SKM-1 treated with dmso at 0.1 percent for 144 hours (cell line): ENCODE measurements at regions not wholly inside any gene's neighbourhood (a gene's known extent, or its start where the extent isn't known, plus 50 kb on each side); places are given as distances from the start of the nearest gene placed in this dataset.
"Not testable (repeated sequence)": the region's sequence is repeated elsewhere in the genome, so short reads cannot be mapped to it uniquely, and the experiment has no call there.

Source experiments
- DNase-seq: peaks from one replicate; lab custom pipeline; 2025; ENCODE audit not compliant: unreplicated experiment; lab: John Stamatoyannopoulos, UW

DNA sequence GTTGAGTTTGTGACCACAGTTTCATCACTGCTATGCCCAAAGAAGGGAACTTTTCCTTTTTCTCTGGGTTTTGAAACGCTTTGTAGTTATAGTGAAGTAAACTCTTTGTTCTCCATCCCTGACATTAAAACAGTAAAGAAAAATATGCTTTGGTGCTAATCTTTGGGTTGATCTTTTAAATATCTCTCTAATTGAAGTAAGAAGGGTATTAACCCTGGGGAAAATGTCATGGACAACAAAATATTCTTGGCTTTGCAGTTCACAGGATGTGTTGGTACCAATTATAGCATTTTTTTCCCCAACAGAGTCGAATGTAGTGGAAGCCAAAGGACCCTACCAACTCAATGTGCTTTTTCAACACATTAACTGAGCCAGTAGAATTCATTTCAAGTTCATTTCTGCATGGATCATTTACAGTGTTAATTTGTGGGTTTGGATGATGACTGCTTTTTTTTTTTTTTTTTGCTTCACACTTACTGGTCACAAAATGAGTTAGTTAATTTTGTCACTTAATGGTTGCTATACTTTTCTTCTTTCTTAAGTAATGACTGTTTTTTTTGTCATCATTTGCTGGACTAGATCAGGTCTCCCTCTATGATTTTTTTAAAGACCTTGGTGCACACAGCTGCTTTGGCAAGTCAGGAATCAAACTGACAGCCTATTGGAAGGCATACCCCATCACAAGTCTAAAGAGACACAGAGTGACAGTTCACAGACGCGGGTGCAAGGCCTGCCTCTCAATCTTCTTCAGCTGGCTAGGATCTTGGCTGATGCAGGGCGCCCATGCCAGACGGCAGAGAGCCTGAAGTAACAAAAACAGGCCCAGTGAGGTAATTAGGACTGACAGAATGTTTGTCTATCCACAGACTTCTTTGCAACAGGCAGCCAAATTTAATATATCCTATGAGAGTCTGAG lies 98.8 kb upstream of the MMADHC start:
- no peak for DNase-seq

DNA sequence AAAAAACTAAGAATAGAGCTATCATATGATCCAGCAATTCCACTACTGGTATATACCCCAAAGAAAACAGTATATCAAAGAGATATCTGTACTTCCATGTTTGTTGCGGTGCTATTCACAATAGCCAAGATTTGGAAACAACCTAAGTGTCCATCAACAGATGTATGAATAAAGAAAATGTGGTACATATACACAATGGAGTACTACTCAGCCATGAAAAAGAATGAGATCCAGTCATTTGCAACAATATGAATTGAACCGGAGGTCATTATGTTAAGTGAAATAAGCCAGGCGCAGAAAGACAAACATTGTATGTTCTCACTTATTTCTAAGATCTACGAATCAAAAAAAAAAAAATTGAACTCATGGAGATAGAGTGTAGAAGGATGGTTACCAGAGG lies 97.8 kb upstream of the MMADHC start:
- not testable (repeated sequence) for DNase-seq

DNA sequence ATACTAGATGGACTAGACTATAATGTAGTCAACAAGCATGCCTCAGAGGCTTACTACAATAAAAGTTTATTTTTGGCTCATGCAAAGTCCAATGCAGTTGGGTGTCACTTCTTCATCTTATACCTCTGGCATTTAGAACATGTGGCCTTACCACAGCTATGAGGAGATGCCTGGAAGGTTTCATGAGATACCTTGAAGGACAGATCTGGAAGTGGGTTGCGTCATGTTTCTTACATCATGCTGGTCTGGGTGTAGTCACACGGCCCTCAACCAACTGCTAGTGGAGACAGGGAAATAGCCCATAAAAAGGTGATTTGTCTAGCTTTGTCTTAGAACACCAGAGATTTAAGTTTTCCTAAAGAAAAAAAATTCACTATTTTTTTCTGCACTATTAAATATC lies 91.7 kb upstream of the MMADHC start:
- no peak for DNase-seq

DNA sequence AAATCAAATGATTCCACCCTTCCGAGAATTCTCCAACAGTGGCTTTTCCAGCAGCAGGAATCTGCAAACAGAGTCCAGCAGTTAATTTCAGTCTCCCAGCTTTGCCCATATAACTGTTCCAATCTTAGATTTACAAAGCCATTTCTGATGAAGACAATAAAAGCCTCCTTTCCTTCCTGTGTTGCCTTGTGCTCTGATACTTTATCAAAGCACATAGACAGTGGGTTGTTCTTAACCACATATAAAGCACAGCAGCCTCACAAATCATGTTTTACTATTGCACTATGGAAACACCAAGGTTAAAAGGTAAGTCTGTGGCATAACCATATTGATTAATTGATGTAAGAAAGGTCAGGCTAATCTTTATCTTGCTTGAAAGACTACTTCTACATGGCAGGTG lies 89.8 kb upstream of the MMADHC start:
- DNase-seq, result no peak

DNA sequence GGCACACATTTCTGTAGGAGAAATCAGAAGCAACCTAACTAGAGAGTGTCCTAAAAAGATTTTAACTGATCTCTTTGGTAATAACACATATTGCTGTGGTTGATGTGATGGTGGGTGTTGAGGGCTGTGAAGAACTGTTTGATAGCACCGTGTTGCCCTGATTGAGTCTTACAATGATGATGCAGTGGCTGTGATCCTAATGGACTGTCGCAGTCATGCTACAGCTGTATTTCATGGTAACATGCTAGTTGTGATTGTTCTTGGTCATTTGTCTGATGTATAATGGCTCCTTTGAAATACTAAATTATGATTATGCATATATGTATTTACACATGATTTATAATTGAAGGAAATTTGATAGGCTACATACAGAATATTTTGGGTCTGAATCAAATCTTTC lies 82.5 kb upstream of the MMADHC start:
- DNase-seq, result no peak

DNA sequence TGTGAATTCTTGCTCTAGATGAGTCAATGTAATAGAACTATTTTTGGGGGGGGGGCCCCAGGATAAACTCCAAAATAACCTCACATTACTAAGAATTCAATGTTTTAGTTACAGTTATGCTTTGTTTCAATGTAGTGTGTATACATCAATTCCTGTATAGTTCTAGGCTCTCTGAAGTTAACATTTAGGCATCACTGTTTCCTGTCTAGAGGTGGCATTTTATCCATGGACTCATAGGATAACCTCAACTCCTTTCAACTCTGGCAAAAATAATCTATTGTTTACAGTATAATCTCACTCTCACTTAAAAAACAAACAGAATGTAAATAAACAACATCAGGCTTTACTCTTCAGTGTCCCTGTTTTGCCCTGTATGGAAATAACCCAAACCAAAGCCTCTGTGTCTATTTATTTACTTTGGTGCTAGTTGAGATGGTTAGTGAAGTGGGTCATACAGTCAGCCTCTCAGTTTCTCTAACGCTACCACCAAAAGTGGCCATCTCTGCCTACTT lies 79.3 kb upstream of the MMADHC start:
- DNase-seq, result no peak

DNA sequence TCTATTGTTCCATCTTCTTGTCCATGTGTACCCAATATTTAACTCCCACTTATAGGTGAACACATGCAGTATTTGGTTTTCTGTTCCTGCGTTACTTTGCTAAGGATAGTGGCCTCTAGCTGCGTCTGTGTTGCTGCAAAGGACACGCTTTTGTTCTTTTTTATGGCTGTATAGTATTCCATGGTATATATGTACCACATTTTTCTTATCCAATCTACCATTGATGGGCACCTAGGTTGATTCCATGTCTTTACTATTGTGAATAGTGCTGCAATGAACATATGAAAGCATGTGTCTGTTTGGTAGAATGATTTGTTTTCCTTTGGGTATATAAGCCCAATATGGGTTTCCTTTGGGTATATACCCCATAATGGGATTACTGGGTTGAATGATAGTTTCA lies 77.3 kb upstream of the MMADHC start:
- no peak for DNase-seq

DNA sequence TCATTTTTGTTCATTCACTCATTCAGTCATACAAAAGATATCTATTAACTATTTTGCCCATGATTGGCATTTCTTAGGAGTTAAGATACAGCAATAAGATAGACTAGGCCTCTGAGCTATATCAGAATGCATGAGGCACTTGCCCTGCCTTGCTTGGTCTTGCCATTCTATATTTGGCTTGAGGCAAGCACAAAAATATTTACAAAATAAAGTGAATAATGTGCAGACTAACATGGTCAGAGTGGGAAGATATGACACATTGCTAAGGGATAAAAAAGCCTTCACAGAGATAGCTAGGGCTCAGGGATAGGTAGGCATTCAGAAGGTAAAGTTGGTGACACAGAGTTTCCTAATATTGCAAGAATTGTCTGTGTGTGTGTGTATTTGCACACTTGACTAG lies 75.0 kb upstream of the MMADHC start:
- no peak for DNase-seq

DNA sequence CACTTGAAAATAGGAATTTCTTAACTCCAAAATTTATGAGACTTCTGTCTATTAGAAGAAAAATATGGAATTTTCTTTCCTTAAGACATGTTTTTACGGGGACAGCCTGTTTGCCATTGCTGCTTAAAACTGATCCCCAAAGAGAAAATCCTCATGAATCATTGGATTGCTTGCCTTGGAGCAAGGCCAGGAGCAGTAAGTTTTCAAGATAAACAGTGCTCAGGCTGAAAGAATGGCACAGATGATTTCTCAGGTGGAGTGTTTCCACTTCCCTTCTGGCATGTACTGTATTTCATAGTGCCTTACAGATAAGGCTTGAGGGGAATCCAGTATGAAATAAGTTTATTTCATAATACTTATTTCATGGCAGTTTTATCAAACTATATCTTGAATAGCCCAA lies 74.3 kb upstream of the MMADHC start:
- no peak for DNase-seq

DNA sequence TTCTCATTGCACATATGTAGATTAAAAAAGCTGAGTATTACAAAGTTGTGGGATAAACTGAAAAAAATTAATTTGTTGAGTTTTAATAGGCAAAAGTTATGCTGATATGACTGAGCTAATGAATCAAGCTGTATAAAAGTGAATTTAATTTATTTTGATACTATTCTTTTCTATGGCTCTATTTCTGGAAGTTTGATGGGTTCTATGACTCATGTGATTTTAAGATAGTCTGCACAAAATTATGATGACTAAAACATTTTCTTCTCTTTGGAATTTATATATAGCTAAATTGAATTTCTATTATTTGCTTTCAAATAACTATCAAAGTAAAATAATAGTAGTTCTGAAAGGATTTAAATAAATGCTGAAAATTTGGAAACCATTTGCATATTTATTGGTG lies 71.0 kb upstream of the MMADHC start:
- no peak for DNase-seq

DNA sequence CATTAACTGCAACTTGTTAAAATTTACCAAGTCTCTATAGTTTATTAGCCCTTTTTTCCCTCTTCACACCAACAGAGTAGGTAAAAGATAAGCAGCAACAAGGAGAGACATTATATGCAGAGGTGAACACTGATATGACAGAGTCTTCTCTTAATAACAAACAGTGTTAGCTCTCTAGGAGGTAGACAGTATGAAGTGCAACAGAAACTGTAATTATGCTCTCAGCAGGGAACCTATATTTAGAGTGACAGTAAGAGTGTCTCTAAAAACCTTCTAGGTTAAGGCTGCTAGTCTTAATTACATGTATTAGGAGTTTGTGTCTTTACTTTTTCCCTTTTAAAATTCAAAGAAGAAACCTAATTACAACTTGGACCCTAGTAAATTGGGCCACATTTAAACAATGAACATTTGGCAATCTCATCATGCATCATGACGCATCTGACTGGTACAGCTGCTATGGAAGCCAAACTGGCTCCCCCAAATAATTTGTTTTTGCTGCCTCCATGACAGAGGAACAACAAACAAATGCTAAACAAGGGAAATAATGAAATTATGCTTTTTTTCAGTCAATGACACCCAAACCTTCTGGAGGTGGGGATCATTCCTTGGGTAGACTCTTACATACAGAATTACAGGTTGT lies 69.9 kb upstream of the MMADHC start:
- DNase-seq, result no peak

DNA sequence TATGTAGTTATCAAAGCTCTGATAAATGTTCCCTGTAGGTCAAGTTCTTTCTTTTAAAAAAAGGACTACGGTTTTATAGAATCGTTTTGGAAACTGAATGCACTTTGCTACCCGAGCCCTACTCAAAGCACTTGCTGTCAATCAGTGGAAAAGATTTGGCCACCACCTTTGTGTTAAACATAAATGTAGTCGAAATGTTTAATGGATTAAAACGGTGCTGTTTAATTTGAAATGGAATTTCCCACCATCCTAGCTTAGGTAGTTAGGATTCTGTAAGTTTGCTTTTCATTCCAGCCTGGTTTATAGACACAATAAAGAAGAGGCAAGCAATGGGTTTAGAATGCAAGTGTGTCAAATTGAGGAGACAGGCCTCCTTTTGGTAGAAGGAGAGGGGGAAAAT lies 69.4 kb upstream of the MMADHC start:
- no peak for DNase-seq

DNA sequence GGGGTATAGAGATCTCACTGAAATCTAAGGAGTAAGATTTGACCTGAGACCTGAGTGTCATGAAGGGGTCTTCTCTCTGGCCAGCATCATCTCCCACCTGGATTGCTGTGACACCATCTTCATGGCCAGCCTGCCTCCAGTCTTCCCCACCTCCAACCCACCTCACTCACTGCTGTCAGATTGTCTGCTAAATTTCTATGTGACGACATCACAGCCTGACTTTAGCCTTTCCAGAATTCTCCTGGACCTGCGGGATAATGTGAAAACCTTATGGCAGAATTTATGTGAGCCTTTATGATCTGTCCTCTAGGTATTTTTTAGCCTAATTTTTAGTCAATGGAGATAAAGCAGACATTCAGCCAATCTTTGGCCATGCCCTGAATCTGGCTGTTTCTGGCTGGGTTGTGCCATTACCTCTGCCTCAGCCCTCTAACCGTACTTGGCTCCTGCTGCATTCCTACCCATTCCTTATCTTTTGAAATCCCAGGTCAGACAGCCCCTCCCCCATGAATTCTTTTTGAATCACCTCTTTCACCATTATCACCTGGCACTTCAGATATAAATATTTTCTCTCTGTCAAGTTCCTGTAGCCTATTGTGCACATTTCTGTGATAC lies 66.4 kb upstream of the MMADHC start:
- no peak for DNase-seq

DNA sequence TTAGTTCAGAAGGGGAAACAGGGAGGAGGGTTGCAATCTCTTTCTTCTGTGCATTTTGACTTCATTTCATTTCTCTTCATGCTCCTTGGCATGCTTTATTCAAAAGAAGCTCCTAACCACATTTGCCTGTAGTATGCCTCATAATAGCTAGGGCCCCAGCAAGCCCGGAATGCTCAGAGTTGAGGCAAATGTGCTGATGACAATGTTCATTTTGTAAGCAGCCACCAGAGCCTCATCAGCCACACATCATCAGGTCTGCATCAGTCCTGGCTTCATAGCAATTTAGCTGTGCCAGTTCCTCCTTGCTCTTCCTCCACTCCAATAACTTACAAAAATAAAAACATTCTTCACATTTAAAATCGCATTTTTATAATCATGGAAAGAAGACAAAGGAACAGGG lies 65.4 kb upstream of the MMADHC start:
- no peak for DNase-seq

DNA sequence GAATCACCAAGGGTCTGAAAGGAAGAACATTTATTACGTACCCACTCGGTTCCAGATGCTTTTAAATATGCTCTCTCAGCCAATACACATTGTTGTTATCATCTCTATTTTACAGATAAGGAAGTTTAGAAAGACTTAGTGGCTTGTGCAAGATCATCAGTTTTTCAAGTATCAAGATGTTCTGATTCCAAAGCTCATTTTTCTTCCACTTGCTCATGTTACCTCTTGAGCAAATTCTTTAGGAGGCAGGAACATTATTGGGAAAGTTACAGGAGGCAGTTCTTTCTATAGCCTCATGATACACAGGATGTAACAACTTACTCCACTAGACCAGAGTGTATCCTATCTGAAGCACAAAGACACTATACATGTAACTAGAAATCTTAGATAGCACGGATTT lies 65.0 kb upstream of the MMADHC start:
- DNase-seq, result no peak

DNA sequence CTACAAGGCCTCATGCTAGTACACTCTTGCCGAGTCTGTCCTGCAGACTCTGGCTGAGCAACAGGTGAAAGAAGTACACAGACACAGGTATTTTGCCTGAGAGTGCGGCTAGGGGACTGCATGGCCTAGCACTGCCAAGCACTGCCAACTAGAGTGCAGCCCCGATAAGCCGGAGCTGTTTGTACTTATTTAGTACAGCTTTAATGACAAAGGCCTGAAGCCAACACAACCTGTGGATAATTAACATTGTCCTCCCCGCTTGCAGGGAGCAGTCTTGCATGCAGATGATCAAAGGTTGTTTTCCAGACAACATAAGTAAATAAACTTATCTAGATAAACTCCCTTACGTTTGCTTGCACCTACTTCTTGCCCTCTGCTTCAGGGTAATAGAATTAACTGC lies 63.7 kb upstream of the MMADHC start:
- no peak for DNase-seq

DNA sequence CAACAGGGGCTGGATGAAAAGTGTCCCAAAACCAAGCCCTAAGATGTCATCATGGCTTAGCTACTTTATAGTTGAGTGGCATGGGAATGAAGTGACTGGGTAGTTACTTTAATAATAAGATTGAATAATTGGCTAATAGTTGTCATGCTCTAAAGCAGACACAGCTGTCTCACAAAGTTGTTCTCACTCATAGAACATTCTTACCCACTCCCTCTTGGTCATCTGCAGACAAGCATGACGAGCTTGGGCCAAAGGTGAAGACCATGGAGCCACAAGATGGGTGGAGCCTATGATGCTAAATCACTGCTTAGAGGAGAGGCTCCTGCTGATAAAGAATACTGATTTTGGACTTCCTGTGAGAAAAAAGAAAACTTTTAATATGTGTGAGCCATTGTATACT lies 62.4 kb upstream of the MMADHC start:
- DNase-seq, result no peak

DNA sequence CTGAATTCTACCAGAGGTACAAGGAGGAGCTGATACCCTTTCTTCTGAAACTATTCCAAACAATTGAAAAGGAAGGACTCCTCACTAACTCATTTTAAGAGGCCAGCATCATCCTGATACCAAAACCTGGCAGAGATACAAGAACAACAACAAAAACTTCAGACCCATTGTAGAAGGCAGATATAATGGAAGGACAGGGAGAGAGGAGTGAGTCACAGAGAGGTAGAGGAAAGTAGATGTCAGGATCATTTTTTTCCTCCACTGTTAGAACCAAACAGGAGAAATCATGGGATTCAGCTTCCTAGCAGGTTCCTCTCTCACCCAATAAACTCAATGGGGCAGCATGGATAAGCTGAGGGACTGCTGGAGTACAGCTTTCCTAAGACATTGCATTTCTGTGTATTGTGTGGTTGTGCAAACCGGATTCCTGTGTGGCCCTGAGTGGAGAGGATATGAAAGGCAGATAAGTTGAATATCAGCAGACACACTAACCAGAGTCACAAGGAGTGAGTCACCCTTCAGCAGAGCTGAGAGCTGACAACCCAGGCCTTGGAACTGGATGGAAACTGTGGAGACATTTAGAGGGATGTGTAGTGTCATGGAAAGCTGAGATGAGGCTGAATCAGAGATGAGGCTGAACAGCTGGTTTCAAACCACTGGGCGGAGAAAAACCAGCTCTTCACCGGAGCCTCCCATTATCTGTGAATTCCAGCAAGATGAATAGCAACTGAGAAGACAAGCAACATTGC lies 60.9 kb upstream of the MMADHC start:
- no peak for DNase-seq

DNA sequence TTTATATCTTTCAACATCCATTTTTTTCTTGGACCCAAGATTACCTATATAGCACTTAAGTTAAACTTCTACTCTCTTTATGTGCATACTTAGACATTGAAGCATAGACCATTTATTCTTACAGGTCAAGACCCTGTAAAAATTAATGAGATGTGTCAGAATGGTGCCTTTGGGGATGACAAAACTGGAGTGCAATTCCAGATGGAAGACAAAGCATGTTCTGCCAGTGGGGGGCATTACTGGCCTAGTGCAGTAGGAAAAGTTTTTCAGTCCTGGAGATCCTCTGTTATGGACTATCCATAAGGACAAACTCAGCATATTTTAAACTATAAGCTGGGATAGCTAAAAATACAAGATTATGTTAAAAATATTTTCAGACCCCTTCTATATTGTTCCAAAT lies 57.8 kb upstream of the MMADHC start:
- no peak for DNase-seq
